ENCODE measurements at regions not wholly inside any gene's neighbourhood (a gene's known extent, or its start where the extent isn't known, plus 50 kb on each side); places are given as distances from the start of the nearest gene placed in this dataset.

DNA sequence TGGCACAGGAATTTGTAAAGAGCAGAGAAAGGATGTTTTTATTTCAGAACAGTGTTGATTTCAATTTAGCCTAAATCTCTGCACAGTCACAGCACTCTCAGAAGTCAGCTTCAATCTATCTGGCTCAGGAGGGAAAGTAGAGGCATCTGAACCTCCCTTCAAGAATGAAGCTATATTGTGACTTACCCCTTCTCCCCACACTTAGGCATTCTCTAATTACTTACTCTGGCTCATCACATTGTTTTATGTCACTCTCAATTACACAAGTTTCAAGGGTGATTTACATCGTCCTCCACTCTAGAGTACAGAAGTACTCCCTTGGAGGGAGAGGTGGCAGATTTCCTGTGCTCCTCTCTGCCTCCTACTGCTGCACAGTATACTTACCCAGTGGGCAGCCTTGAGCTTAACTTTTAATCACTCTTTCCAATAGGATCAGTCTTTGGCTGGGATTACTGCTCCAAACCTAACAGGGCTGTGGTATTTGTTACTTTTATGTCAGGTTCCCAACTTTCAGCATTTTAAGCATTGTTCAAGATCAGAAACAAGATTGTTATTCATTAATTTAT, 211.4 kb downstream of the AASDHPPT start:
- TF ChIP-seq, protein P1, sequence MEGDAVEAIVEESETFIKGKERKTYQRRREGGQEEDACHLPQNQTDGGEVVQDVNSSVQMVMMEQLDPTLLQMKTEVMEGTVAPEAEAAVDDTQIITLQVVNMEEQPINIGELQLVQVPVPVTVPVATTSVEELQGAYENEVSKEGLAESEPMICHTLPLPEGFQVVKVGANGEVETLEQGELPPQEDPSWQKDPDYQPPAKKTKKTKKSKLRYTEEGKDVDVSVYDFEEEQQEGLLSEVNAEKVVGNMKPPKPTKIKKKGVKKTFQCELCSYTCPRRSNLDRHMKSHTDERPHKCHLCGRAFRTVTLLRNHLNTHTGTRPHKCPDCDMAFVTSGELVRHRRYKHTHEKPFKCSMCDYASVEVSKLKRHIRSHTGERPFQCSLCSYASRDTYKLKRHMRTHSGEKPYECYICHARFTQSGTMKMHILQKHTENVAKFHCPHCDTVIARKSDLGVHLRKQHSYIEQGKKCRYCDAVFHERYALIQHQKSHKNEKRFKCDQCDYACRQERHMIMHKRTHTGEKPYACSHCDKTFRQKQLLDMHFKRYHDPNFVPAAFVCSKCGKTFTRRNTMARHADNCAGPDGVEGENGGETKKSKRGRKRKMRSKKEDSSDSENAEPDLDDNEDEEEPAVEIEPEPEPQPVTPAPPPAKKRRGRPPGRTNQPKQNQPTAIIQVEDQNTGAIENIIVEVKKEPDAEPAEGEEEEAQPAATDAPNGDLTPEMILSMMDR (IDR thresholded peaks at IDR 0.05 in 4 of 5, conservative IDR thresholded peaks at IDR 0.05 in 1 of 5) = no peak
- no peak for TF ChIP-seq POLR2A (IDR thresholded peaks at IDR 0.05)
